Middle frontal gyrus (tissue), 1 donor: ENCODE measurements at regions not wholly inside any gene's neighbourhood (a gene's known extent, or its start where the extent isn't known, plus 50 kb on each side); places are given as distances from the start of the nearest gene placed in this dataset.

ENCODE experiments used
- DNase-seq: peaks from one replicate; pipeline ENCODE4 v3.0.0-alpha.2; 2015; ENCODE audit warnings: low spot score; ENCODE audit errors: extremely low spot score

DNA sequence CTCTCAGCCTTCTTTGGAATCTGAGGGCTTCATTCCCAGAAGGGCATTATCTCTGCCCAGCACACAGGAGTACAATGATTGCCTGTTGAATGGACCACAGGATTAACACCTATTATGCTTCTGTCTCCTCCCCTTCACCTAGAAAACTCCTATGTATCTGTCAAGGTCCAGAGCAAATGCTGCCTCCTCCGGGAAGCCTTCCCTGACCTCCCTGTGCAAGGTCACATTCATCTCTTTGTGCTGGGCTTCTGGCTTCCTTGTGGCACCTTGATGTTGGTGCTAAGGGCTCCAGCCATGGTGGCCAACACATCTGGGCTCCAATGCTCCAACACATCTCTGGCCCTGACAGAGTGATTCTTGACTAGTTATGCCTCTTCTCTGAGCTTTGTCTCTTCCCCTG lies 49.9 kb upstream of the ATP2B2 start:
- no peak for DNase-seq

GRCh38 chr3:10556312-10556711 lies 50.9 kb upstream of the ATP2B2 start:
- DNase-seq, result no peak

- no peak for DNase-seq
Observed at GRCh38 chr3:10557250-10557649, 51.9 kb upstream of the ATP2B2 start.

- no peak for DNase-seq
Observed at GRCh38 chr3:10557781-10558373, 52.5 kb upstream of the ATP2B2 start.

- DNase-seq, result no peak
Observed at GRCh38 chr3:10558736-10559135, 53.4 kb upstream of the ATP2B2 start.

GRCh38 chr3:10560060-10560861 lies 54.9 kb upstream of the ATP2B2 start:
- DNase-seq, result no peak

DNA sequence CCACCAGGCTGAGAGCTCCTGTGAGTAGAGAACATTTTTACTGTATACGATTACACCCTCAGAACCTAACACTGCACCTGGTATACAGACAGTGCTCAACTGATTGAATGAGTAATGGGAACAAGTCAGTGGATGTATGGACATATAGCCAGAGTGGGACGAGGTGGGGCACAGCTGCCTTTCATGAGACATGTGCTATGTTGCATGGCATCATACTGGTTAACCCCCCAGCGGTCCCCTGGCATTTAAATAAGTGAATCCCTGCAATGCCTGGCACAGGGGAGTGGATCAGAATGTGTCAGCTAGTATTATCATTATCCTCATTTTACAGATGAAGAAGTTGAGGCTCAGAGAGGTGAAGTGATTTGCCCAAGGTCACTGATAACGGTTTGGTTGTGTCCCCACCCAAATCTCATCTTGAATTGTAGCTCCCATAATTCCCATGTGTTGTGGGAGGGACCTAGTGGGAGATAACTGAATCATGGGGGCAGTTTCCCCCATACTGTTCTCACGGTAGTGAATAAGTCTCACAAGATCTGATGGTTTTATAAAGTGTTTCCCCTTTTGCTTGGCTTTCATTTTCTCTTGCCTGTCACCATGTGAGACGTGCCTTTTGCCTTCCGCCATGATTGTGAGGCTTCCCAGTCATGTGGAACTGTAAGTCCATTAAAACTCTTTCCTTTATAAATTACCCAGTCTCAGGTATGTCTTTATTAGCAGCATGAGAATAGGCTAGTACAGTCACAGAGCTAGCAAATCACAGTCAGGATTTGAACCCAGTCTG lies 56.0 kb upstream of the ATP2B2 start:
- no peak for DNase-seq

DNA sequence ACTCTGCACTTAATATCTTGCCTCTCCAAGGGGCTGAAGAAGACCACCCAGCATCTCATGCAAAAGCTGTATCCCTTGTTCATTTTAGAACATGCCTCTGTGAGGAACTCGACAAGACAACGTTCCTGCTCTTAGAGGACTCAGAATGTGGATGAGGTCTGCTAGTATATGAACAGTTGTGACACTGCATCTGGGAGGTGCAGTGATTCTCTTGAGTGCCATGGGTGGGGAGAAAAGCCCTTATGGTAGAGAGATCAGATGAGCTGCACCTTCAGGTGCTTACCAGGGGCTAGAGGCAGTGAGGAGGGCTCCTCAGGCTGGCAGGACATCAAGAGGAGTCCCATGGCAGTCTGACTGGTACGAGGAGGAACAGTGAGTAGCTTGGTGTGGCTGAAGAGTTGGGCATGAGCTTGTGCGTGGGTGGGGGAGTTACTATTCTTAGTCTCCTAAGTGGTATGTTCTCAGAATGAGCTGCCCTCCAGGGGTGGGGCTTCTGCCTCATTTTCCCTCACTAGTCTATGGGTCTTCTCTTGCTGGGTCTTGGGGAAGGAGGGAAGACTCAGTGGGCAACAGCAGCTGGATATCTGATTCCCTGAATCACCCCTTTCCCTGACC lies 56.7 kb upstream of the ATP2B2 start:
- no peak for DNase-seq

GRCh38 chr3:10563396-10563795 lies 58.0 kb upstream of the ATP2B2 start:
- no peak for DNase-seq

GRCh38 chr3:10565814-10566213 lies 60.4 kb upstream of the ATP2B2 start:
- no peak for DNase-seq

DNA sequence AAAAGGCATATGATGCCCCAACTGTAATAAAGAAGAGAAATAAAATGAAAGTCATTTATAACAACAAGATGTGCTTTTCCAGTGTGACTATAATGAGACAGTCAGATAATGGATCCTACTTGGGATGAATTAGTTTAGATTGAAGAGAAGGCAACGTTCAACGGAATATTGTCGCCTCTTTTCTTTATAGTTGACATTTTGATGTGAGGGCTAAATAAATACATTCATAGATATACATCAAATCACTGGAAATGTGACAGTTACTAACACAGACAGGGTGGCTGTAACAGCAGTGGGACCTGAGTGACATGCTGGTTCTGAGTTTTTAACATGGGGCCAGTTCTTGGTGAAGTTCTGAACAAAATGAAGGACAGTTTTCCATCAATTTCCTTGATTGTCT lies 61.1 kb upstream of the ATP2B2 start:
- DNase-seq, result no peak

DNA sequence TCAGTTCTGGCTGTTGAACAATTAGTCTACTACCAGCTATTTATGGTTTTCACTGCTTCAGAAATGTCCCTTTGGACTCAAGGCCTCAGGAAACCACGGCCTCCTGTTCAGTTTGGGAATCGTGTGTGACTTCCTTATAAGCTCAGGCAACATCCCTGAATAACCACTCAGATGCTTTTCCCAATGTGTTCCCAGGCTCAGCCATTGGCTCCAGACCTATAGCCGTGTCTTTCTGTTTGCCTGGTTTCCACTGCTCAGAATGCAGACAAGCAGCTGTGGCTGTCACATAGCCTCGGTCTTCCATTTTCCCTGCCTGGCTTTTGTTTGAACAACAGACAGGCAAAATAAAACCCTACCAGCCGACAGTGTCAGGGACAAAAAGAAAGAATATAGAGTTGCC lies 63.2 kb upstream of the ATP2B2 start:
- DNase-seq, result no peak

DNA sequence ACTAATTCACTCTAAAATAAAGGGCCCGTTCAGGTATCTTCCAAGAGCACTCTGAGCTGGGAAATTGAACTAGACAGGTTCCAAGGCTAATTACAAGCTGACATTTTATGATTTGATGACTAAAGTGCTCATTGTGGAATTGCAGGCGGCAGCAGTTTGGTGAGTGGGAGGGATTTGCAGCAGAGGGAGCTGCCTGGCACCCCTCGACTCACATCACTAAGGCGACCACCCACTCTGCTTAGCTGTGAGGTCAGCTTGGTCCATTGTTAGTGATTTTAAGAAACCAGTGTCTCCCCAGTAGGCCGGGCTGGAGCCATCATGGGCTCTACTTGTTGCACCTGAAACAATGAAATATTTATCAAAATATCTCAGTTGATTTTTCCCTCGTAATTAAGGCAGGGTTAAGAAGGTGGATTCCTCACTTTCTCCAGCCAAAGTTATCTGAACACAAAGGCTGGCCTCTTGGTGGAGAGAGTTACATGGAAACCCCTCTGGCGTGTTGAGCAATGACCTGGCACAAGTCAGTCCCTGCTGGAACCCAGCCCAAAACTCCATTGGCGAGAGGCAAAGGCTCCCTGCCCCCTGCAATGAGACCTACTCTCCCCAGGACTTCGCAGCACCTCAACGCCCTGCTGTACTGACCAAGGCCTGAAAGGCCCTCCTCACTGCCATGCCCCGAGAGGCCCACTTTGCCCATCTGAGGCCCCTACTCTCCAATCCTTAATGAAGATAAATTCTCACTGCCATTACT lies 65.0 kb upstream of the ATP2B2 start:
- DNase-seq, result no peak

DNA sequence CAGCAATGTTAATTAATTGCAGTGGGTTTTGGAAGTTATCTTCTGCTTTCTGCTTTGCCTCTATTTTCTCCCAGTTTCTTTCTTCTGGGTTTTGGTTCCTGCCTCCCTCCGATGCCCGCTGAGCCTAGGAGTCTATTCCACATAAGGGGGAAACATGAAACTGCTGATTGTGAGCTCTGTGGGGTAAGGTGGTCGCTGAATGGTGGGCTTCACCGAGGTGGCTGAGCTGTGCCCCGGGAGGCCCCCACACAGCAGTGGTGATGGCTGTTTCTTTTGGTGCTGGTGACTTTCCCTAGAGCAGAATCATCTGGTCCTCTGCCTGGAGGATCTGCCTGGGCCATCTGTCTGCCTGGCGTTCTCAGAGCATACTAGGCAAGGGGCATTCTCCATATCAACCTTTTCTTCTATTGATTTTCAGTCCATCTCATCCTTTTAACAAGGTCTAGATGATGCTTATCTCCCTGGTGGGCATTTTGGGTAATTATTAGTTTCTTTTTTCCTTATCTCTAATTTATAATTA lies 68.8 kb upstream of the ATP2B2 start:
- no peak for DNase-seq

DNA sequence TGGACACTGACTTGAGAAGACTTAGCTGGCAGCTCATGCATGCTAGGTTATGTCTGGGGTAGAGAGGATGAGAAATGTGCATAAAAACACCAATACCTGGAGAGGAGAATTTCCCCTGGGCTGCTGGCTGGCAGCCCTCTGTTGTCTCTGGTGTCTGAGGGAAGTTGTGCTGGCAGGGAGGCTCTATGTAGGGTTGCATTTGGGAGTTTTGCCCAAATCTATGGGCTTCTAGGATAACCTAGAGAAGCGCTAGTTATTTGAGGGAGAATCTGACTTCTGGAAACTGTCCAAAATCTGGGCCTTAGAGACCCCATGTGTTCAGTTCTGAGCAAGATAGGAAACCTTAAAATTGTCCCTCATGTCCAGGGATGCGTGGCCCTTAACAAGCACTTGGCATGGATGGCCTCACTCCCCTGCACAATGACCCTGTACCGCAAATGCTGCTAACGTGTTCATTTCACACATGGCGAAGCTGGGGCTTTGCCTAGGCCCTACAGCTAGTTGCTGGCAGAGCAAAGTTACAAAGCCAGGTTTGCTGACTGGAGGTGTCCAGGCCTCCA lies 70.3 kb upstream of the ATP2B2 start:
- no peak for DNase-seq

GRCh38 chr3:10577486-10577885 lies 72.1 kb upstream of the ATP2B2 start:
- no peak for DNase-seq

GRCh38 chr3:10580426-10580825 lies 75.0 kb upstream of the ATP2B2 start:
- DNase-seq, result no peak

GRCh38 chr3:10581251-10581650 lies 75.9 kb upstream of the ATP2B2 start:
- no peak for DNase-seq

DNA sequence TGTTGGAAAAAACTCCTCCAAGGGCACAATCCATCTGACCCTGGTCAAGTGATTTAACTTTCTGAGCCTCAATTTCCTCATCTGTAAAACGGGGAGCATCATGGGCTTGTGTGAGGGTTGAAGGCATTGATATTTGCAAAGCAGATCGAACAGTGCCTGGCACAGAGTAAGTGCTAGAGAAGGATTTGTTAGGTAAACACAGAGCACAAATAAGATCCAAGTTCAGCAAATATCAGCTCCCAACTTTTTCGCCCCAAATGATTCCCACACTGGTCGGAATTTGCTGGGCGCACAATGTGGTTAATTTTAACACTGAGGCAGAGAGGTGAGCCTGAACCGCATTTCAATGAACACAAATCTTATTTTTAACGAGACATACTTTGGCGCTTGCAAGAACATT lies 76.3 kb upstream of the ATP2B2 start:
- no peak for DNase-seq

DNA sequence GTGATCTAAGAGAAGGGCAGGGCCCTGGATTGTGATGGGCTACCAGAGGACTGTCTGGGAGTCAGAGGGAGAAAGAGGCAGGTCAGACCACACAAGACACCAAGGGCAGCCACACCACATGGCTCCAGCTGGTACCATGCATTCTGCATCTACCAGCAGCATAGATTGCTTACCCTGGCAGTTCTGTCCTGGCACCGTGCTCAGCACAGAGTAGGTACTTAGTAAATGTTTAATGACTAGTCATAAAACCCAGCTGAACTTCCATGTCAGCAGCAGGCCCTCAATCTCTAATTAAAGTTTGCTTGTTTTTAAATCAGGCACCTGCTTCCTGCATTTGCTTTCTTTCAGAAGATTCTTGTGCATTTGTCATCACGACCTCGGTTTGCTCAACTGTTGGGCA lies 77.3 kb upstream of the ATP2B2 start:
- DNase-seq, result no peak
